GM12874 (cell line): ENCODE measurements at regions not wholly inside any gene's neighbourhood (a gene's known extent, or its start where the extent isn't known, plus 50 kb on each side); places are given as distances from the start of the nearest gene placed in this dataset.

Experiments used
- TF ChIP-seq, protein P1 (sequence below): IDR thresholded peaks from 2 replicates; pipeline ENCODE4 v1.5.1; 2011; ENCODE audit warnings: low read depth, mild to moderate bottlenecking, control low read depth, low read length, moderate library complexity; ENCODE audit not compliant: insufficient read depth

DNA sequence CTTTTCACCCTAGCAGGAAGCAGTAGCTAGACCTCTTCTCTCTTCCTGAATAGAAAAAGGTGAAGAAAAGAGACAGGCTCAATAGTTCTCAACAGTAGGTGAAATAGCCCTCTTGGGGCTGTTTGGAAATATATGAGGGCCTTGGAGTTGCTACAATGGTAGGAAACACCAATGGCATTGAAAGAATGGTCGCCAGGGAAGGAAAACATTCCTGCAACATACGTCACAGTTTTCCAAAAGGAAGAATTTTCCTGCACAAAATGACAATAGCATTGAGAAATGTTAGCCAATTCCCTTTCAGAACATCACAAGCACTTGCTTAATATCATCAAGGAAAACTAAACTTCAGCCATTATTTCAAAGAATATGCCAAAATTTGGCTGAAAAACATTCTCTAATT is 484.5 kb downstream of the IGSF11 start:
- TF ChIP-seq, protein P1, sequence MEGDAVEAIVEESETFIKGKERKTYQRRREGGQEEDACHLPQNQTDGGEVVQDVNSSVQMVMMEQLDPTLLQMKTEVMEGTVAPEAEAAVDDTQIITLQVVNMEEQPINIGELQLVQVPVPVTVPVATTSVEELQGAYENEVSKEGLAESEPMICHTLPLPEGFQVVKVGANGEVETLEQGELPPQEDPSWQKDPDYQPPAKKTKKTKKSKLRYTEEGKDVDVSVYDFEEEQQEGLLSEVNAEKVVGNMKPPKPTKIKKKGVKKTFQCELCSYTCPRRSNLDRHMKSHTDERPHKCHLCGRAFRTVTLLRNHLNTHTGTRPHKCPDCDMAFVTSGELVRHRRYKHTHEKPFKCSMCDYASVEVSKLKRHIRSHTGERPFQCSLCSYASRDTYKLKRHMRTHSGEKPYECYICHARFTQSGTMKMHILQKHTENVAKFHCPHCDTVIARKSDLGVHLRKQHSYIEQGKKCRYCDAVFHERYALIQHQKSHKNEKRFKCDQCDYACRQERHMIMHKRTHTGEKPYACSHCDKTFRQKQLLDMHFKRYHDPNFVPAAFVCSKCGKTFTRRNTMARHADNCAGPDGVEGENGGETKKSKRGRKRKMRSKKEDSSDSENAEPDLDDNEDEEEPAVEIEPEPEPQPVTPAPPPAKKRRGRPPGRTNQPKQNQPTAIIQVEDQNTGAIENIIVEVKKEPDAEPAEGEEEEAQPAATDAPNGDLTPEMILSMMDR, result no peak

DNA sequence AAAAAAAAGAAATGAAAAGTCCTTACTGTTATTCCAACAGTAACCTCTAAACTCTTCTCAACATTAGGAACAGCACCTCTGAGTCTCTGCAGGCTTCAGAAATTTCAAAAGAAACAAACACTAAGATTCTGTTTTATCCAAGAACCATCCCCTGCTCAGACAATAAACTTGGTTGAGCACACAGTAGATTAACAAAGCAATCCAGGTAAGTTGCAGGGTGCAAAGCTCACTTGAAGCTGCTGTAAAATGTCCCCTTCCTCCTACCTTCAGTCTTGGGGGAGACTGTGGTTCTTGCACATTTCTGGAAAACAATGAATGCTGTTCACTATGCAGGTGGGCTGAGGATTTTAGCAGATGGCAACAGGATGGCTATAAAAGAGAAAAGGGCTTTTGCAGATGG is 484.1 kb downstream of the IGSF11 start:
- TF ChIP-seq, protein P1, result no peak

GRCh38 chr3:118554148-118554838 is 480.4 kb downstream of the IGSF11 start:
- TF ChIP-seq, protein P1, result no peak

DNA sequence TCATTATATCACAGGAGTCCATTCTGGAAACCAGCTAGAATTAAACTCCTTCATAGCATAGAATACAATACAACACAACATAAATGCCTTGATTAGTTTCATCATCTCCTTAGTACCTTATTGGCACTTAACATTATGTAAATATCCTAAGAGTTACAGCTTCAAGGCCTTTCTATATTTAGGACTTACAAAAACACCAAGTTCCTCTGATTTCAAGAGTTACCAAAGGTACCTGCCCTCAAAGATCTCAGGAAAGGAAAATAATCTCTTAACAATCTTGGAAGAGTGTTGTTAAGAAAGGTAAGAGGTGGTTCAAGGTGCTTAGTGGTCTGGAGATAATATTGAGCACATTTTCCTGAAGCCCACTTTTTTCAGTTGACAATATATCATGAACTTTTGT is 477.7 kb downstream of the IGSF11 start:
- TF ChIP-seq, protein P1, result no peak

- TF ChIP-seq, protein P1, result no peak
These were observed 477.1 kb downstream of the IGSF11 start for GRCh38 chr3:118557513-118557912.

GRCh38 chr3:118559286-118559685 is 475.4 kb downstream of the IGSF11 start:
- TF ChIP-seq, protein P1, result no peak

GRCh38 chr3:118564800-118565199 is 469.8 kb downstream of the IGSF11 start:
- TF ChIP-seq, protein P1, result no peak
